ENCODE measurements at regions not wholly inside any gene's neighbourhood (a gene's known extent, or its start where the extent isn't known, plus 50 kb on each side); places are given as distances from the start of the nearest gene placed in this dataset.

- H3K4me3 ChIP-seq (ENCODE audit: low read depth, low read length): no peak overlapping the region
- TF ChIP-seq CTCF (IDR thresholded peaks at IDR 0.05; ENCODE audit: insufficient read depth, low read length): no peak
- no peak for DNase-seq (ENCODE audit: low read depth)
These were observed 255.6 kb downstream of the PREX1 start for GRCh38 chr20:48571949-48572847.

GRCh38 chr20:48569679-48570078 is 258.1 kb downstream of the PREX1 start:
- DNase-seq (ENCODE audit: low read depth): no peak
- TF ChIP-seq CTCF (IDR thresholded peaks at IDR 0.05; ENCODE audit: insufficient read depth, low read length): no peak
- no peak overlapping the region for H3K4me3 ChIP-seq (ENCODE audit: low read depth, low read length)

GRCh38 chr20:48568520-48568919 is 259.3 kb downstream of the PREX1 start:
- DNase-seq (ENCODE audit: low read depth): no peak
- H3K4me3 ChIP-seq (ENCODE audit: low read depth, low read length): no peak overlapping the region
- no peak for TF ChIP-seq CTCF (IDR thresholded peaks at IDR 0.05; ENCODE audit: insufficient read depth, low read length)

- no peak for DNase-seq (ENCODE audit: low read depth)
- H3K4me3 ChIP-seq (ENCODE audit: low read depth, low read length): no peak overlapping the region
- TF ChIP-seq CTCF (IDR thresholded peaks at IDR 0.05; ENCODE audit: insufficient read depth, low read length): no peak
These were observed 260.7 kb downstream of the PREX1 start for GRCh38 chr20:48567145-48567544.

GRCh38 chr20:48564982-48565539 is 262.7 kb downstream of the PREX1 start:
- H3K4me3 ChIP-seq (ENCODE audit: low read depth, low read length): no peak overlapping the region
- no peak for DNase-seq (ENCODE audit: low read depth)
- no peak for TF ChIP-seq CTCF (IDR thresholded peaks at IDR 0.05; ENCODE audit: insufficient read depth, low read length)

GRCh38 chr20:48563191-48563870 is 264.5 kb downstream of the PREX1 start:
- no peak for TF ChIP-seq CTCF (IDR thresholded peaks at IDR 0.05; ENCODE audit: insufficient read depth, low read length)
- no peak for DNase-seq (ENCODE audit: low read depth)
- no peak overlapping the region for H3K4me3 ChIP-seq (ENCODE audit: low read depth, low read length)
